Peyer's patch (tissue), 4 donors: ENCODE measurements at regions not wholly inside any gene's neighbourhood (a gene's known extent, or its start where the extent isn't known, plus 50 kb on each side); places are given as distances from the start of the nearest gene placed in this dataset.

Experiments
- DNase-seq, 3 donors: peaks; one replicate each; pipeline ENCODE4 v3.0.0-alpha.2; 2017 to 2019
- H3K27ac ChIP-seq, 4 donors: fragments of 200-600 bp; sonication (generic); one replicate each; pipeline ENCODE4 v1.5.1; 2016 to 2019
- H3K27me3 ChIP-seq, 2 donors: fragments of 200-600 bp; sonication (generic); one replicate each; pipeline ENCODE4 v1.5.1; 2019
- H3K36me3 ChIP-seq, 3 donors: fragments of 200-600 bp; sonication (generic); one replicate each; pipeline ENCODE4 v1.5.1; 2016 to 2019
- H3K4me1 ChIP-seq, 4 donors: fragments of 200-600 bp; sonication (generic); one replicate each; pipeline ENCODE4 v1.5.1; 2016 to 2019
- H3K4me3 ChIP-seq, 4 donors: fragments of 200-600 bp; sonication (generic); 1 replicate in 3 of 4; 2 replicates in 1 of 4; pipeline ENCODE4 v1.5.1; 2016 to 2019; ENCODE audit warnings: mild to moderate bottlenecking in 1 of 4
- H3K9me3 ChIP-seq, 4 donors: fragments of 200-600 bp; sonication (generic); one replicate each; pipeline ENCODE4 v1.5.1; 2016 to 2019; ENCODE audit warnings: mild to moderate bottlenecking in 1 of 4
- CTCF ChIP-seq, 6 experiments: fragments of 450-650 bp in 4 of 6; fragments of 200-600 bp in 2 of 6; sonication (generic) in 1 of 6; IDR thresholded peaks; one replicate each; pipeline ENCODE4 v1.5.1; 2017 to 2019; ENCODE audit warnings: antibody characterized with exemption in 6 of 6, mild to moderate bottlenecking in 3 of 6, moderate library complexity in 1 of 6
- POLR2A ChIP-seq, 2 donors: fragments of 450-650 bp; IDR thresholded peaks; one replicate each; pipeline ENCODE4 v1.5.1; 2017; ENCODE audit warnings: antibody characterized with exemption in 2 of 2, mild to moderate bottlenecking in 2 of 2, moderate library complexity in 2 of 2

- Histone ChIP-seq H3K27me3 (no peaks in the 10 kb centered on the region), H3K27ac (no peak overlapping the region), H3K4me3 (no peak overlapping the region), H3K36me3 (no peaks in the 10 kb centered on the region), H3K4me1 (peaks cover 0 to 4% (median 2%) of the 10 kb centered on the region in 4 donors), H3K9me3 (no peaks in the 10 kb centered on the region)
- DNase-seq = no peak
- TF ChIP-seq POLR2A (IDR thresholded peaks at IDR 0.05) (no peak), CTCF (IDR thresholded peaks at IDR 0.05) (no peak)
Observed at GRCh38 chr5:97545446-97545845, 362.4 kb upstream of the RIOK2 start.

DNA sequence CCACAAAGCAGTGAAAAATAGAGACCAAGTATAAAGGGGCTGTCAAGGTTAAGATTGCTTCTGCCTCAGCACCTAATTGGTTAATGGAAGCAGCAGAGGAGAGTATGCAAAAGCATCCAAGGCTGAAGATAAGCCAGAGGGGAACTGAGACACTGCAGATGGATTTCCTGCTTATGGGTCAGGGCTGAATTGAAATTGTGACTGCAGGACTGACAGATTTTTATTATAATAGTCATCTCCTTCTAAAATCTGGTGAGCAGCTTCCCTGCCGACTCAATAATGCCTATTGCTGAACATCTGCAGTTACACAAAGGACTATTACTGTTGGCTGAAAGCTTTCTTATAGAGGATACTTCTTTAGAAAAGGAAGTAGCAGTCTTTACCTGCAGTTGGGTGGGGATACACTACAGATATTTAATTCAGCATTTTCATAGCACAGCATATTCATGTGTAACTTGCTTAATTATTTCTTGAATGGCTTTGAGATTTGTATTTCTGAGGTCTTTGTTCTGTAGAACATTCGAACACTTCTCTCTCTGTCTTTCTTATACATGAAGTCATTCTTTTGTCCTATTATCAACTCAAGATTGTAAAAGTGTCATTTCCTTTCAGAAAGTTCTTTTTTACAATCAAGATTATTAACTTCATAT, 363.0 kb upstream of the RIOK2 start:
- H3K27me3 ChIP-seq = no peaks in the 10 kb centered on the region
- H3K4me1 ChIP-seq = peaks cover 0 to 4% (median 2%) of the 10 kb centered on the region in 4 donors
- no peaks in the 10 kb centered on the region for H3K9me3 ChIP-seq

GRCh38 chr5:97547430-97547829, 364.4 kb upstream of the RIOK2 start:
- no peak for DNase-seq
- no peak overlapping the region for H3K4me3 ChIP-seq
- no peaks in the 10 kb centered on the region for H3K27me3 ChIP-seq
- H3K27ac ChIP-seq = peak overlapping the region in 1 of 4 donors; percentile 70
- H3K9me3 ChIP-seq = no peaks in the 10 kb centered on the region
- TF ChIP-seq CTCF (IDR thresholded peaks at IDR 0.05) = no peak
- TF ChIP-seq POLR2A (IDR thresholded peaks at IDR 0.05) = no peak
- peaks cover 0 to 4% (median 2%) of the 10 kb centered on the region in 4 donors for H3K4me1 ChIP-seq
- H3K36me3 ChIP-seq = no peaks in the 10 kb centered on the region

More for the DNA sequence above, 363.0 kb upstream of the RIOK2 start:
- Histone ChIP-seq H3K36me3 (no peaks in the 10 kb centered on the region), H3K4me3 (no peak overlapping the region), H3K27ac (no peak overlapping the region)
- no peak for DNase-seq
- no peak for TF ChIP-seq POLR2A (IDR thresholded peaks at IDR 0.05)
- no peak for TF ChIP-seq CTCF (IDR thresholded peaks at IDR 0.05)

GRCh38 chr5:97547999-97548738, 365.1 kb upstream of the RIOK2 start:
- no peaks in the 10 kb centered on the region for H3K36me3 ChIP-seq
- no peak for DNase-seq
- no peak overlapping the region for H3K4me3 ChIP-seq
- H3K9me3 ChIP-seq = no peaks in the 10 kb centered on the region
- H3K27ac ChIP-seq = peak overlapping the region in 3 of 4 donors; percentile 41 to 86 (median 70)
- TF ChIP-seq POLR2A (IDR thresholded peaks at IDR 0.05) = no peak
- no peak for TF ChIP-seq CTCF (IDR thresholded peaks at IDR 0.05)
- H3K4me1 ChIP-seq = peaks cover 0 to 4% (median 2%) of the 10 kb centered on the region in 4 donors
- no peaks in the 10 kb centered on the region for H3K27me3 ChIP-seq

- no peak for DNase-seq
- no peak for TF ChIP-seq POLR2A (IDR thresholded peaks at IDR 0.05)
- TF ChIP-seq CTCF (IDR thresholded peaks at IDR 0.05) = no peak
- H3K27ac ChIP-seq = peak overlapping the region in 3 of 4 donors; percentile 41 to 86 (median 70)
Observed at GRCh38 chr5:97548739-97549080, 365.7 kb upstream of the RIOK2 start.

More at GRCh38 chr5:97548739-97549080, 365.7 kb upstream of the RIOK2 start:
- H3K27me3 ChIP-seq = no peaks in the 10 kb centered on the region
- no peak overlapping the region for H3K4me3 ChIP-seq
- peaks cover 0 to 4% (median 2%) of the 10 kb centered on the region in 4 donors for H3K4me1 ChIP-seq
- no peaks in the 10 kb centered on the region for H3K9me3 ChIP-seq
- H3K36me3 ChIP-seq = no peaks in the 10 kb centered on the region
